Panc1 (cell line): ENCODE measurements at regions not wholly inside any gene's neighbourhood (a gene's known extent, or its start where the extent isn't known, plus 50 kb on each side); places are given as distances from the start of the nearest gene placed in this dataset.

Source experiments
- ATAC-seq: fragments of 200-7000 bp; cut with Tn5 transposase; 2 replicates; pipeline ENCODE4 v1.9.1; 2020; ENCODE audit warnings: mild to moderate bottlenecking, moderate library complexity
- BruUV-seq: library from RNA; stranded (reverse); fragments of 400-500 nt; replicated peaks from 2 replicates; lab custom pipeline; 2021; lab: Mats Ljungman, UMichigan
- CTCF ChIA-PET: fragments of 300-600 bp; sonication (Branson Sonifier 250); formaldehyde crosslinking; loops from one replicate; lab custom pipeline; 2022; ENCODE audit warnings: antibody characterized with exemption; lab: Charles Lee
- POLR2A ChIA-PET: fragments of 300-600 bp; sonication (Branson Sonifier 250); formaldehyde crosslinking; loops from one replicate; lab custom pipeline; 2022; ENCODE audit warnings: antibody characterized with exemption; lab: Charles Lee
- DNase-seq: peaks from one replicate; pipeline ENCODE4 v3.0.0-alpha.2; 2010; ENCODE audit warnings: low read depth, low spot score
- H3K27ac ChIP-seq: 2 replicates; pipeline ENCODE4 v1.5.1; 2011; ENCODE audit warnings: mild to moderate bottlenecking, low read length, inconsistent platforms
- H3K27me3 ChIP-seq: fragments of 200-500 bp; sonication (Bioruptor generic); 2 replicates; pipeline ENCODE4 v1.6.0; 2014; ENCODE audit warnings: low read length, inconsistent platforms; ENCODE audit not compliant: control insufficient read depth, insufficient read depth
- H3K36me3 ChIP-seq: fragments of 200-500 bp; sonication (Bioruptor generic); 2 replicates; pipeline ENCODE4 v1.5.1; 2014; ENCODE audit warnings: inconsistent platforms, mild to moderate bottlenecking, low read length, moderate library complexity; ENCODE audit not compliant: control insufficient read depth, insufficient read depth
- H3K4me1 ChIP-seq: 2 replicates; pipeline ENCODE4 v1.5.1; 2011; ENCODE audit warnings: inconsistent platforms, mild to moderate bottlenecking, low read length, moderate library complexity; ENCODE audit not compliant: control insufficient read depth, insufficient read depth
- H3K4me3 ChIP-seq, 2 experiments: 2 replicates each; pipeline ENCODE4 v1.5.1; 2011 to 2012; ENCODE audit warnings: low read depth in 2 of 2, low read length in 2 of 2, mild to moderate bottlenecking in 2 of 2, inconsistent platforms in 1 of 2, moderate library complexity in 1 of 2
- H3K9me3 ChIP-seq: fragments of 200-500 bp; sonication (Bioruptor generic); 2 replicates; pipeline ENCODE4 v1.5.1; 2014; ENCODE audit warnings: low read depth, mild to moderate bottlenecking, inconsistent platforms, low read length, moderate library complexity; ENCODE audit not compliant: control insufficient read depth, insufficient read depth
- POLR2AphosphoS5 ChIP-seq: IDR thresholded peaks from 2 replicates; pipeline ENCODE4 v1.6.1; 2012; ENCODE audit warnings: mild to moderate bottlenecking, low read depth, low read length, moderate library complexity
- SIN3A ChIP-seq: IDR thresholded peaks from 2 replicates; pipeline ENCODE4 v1.6.1; 2012; ENCODE audit warnings: low read depth, mild to moderate bottlenecking, low read length, moderate library complexity, borderline replicate concordance; ENCODE audit not compliant: insufficient read depth
- TCF7L2 ChIP-seq: IDR thresholded peaks from 2 replicates; pipeline ENCODE4 v1.6.1; 2011; ENCODE audit warnings: mild to moderate bottlenecking, low read depth, low read length, inconsistent platforms
- in situ Hi-C: cut with HindIII; loops from 2 replicates; pipeline ENCODE4 v1.10.0; 2016; ENCODE audit warnings: low sequenced_read_pairs, low pct_unique_long_range_greater_than_20kb
- intact Hi-C: fragments of 100-400 bp; cut with micrococcal nuclease; formaldehyde crosslinking; loops from one replicate; pipeline ENCODE4 v1.10.0; 2022; ENCODE audit not compliant: unreplicated experiment
- TF ChIP-seq, protein P1 (sequence below): fragments of 450-650 bp; IDR thresholded peaks from 2 replicates; pipeline ENCODE4 v1.5.1; 2017; ENCODE audit warnings: mild to moderate bottlenecking
- TF ChIP-seq, protein P2 (sequence below), 2 experiments: IDR thresholded peaks; 2 replicates each; pipeline ENCODE4 v1.6.1; 2011 to 2012; ENCODE audit warnings: low read depth in 2 of 2, control low read depth in 1 of 2, low read length in 1 of 2, mild to moderate bottlenecking in 1 of 2, moderate library complexity in 1 of 2; ENCODE audit not compliant: insufficient read depth in 1 of 2

DNA sequence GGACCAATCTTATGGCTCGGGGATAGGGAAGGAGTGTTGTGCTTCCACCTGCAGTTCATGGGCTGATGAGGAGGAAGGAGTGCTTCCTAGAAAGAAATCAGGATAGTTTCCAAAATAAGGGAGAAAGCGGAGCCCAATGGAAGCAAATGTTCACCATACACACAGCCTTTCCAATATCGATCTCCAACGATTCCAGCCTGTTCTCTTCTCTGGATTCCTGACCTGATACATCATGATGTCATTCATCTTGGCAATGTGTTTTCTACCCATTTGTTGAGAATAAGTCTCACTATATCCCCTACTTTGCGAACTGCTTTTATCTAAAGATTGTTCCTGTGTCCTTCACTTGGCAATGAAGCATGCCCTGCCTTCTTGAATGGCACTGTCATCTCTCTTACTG lies 205.3 kb upstream of the SIX2 start:
- ChIA-PET CTCF (no interaction called here), POLR2A (no interaction called here)
- Histone ChIP-seq H3K4me3 (no peak overlapping the region), H3K36me3 (no peaks in the 10 kb centered on the region), H3K27ac (no peak overlapping the region), H3K4me1 (no peaks in the 10 kb centered on the region), H3K9me3 (no peaks in the 10 kb centered on the region; the same call in 1 of the 2 replicates), H3K27me3 (no peaks in the 10 kb centered on the region; the same call in 1 of the 2 replicates)
- no TSS peak for BruUV-seq
- DNase-seq = no peak
- no peak for ATAC-seq
- intact Hi-C loops = no loop called here
- in situ Hi-C loops = no loop called here
- TF ChIP-seq TCF7L2 (no peak), SIN3A (no peak), POLR2AphosphoS5 (no peak)
- TF ChIP-seq, protein P1, sequence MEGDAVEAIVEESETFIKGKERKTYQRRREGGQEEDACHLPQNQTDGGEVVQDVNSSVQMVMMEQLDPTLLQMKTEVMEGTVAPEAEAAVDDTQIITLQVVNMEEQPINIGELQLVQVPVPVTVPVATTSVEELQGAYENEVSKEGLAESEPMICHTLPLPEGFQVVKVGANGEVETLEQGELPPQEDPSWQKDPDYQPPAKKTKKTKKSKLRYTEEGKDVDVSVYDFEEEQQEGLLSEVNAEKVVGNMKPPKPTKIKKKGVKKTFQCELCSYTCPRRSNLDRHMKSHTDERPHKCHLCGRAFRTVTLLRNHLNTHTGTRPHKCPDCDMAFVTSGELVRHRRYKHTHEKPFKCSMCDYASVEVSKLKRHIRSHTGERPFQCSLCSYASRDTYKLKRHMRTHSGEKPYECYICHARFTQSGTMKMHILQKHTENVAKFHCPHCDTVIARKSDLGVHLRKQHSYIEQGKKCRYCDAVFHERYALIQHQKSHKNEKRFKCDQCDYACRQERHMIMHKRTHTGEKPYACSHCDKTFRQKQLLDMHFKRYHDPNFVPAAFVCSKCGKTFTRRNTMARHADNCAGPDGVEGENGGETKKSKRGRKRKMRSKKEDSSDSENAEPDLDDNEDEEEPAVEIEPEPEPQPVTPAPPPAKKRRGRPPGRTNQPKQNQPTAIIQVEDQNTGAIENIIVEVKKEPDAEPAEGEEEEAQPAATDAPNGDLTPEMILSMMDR = no peak
- TF ChIP-seq, protein P2, sequence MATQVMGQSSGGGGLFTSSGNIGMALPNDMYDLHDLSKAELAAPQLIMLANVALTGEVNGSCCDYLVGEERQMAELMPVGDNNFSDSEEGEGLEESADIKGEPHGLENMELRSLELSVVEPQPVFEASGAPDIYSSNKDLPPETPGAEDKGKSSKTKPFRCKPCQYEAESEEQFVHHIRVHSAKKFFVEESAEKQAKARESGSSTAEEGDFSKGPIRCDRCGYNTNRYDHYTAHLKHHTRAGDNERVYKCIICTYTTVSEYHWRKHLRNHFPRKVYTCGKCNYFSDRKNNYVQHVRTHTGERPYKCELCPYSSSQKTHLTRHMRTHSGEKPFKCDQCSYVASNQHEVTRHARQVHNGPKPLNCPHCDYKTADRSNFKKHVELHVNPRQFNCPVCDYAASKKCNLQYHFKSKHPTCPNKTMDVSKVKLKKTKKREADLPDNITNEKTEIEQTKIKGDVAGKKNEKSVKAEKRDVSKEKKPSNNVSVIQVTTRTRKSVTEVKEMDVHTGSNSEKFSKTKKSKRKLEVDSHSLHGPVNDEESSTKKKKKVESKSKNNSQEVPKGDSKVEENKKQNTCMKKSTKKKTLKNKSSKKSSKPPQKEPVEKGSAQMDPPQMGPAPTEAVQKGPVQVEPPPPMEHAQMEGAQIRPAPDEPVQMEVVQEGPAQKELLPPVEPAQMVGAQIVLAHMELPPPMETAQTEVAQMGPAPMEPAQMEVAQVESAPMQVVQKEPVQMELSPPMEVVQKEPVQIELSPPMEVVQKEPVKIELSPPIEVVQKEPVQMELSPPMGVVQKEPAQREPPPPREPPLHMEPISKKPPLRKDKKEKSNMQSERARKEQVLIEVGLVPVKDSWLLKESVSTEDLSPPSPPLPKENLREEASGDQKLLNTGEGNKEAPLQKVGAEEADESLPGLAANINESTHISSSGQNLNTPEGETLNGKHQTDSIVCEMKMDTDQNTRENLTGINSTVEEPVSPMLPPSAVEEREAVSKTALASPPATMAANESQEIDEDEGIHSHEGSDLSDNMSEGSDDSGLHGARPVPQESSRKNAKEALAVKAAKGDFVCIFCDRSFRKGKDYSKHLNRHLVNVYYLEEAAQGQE (IDR thresholded peaks at IDR 0.05; ENCODE audit: insufficient read depth in 1 of 2, low read depth in 2 of 2, low read length in 1 of 2) = no peak

DNA sequence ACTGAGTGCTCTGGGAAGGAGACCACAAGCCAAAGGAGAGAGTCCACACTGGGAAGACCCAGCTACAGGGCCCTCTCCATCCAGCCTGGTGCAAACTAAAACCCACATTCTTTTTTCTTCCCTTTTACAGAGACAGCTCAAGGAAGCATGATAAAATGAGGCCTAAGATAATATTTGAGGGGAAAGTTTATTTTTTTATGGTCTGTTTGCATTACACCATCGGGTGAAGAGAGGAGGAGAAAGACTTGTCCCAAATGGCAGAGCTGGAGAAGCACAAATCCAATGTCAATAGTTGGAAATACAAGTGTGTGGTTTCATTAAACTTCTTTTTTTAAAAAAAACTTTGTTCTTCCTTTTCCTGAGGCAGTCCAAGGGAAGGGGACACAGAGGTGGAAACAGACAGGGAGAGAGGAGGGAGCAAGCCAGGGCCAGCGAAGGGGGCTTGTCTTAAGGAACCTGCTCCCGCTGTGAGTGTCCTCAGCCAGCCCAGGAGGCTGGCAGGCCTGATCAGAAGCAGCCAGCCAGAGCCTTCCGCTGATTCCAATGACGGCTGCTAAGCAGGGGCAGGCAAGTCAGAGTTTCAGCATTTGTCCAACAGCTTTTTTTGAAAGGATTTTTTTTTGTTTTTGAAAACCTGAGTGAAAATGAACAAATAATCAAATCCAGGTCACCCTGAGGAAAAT lies 203.8 kb upstream of the SIX2 start:
- CTCF ChIA-PET = no interaction called here
- no peaks in the 10 kb centered on the region for H3K4me1 ChIP-seq
- intact Hi-C loops (no loop called here), in situ Hi-C loops (no loop called here)
- POLR2A ChIA-PET = no interaction called here
- ATAC-seq = no peak
- no peak overlapping the region for H3K4me3 ChIP-seq
- no TSS peak for BruUV-seq
- TF ChIP-seq, protein P1 = no peak
- TF ChIP-seq TCF7L2 (no peak), POLR2AphosphoS5 (no peak), SIN3A (no peak)
- TF ChIP-seq, protein P2 (IDR thresholded peaks at IDR 0.05; ENCODE audit: insufficient read depth in 1 of 2, low read depth in 2 of 2, low read length in 1 of 2) = no peak
- H3K27me3 ChIP-seq = no peaks in the 10 kb centered on the region; the same call in 1 of the 2 replicates
- H3K9me3 ChIP-seq = no peaks in the 10 kb centered on the region; the same call in 1 of the 2 replicates
- H3K27ac ChIP-seq = no peak overlapping the region
- H3K36me3 ChIP-seq = no peaks in the 10 kb centered on the region
- no peak for DNase-seq
